ENCODE measurements at regions not wholly inside any gene's neighbourhood (a gene's known extent, or its start where the extent isn't known, plus 50 kb on each side); places are given as distances from the start of the nearest gene placed in this dataset.

- peak in 1 of 3 donors; percentile 39 for DNase-seq
Measured at GRCh38 chr12:116404913-116405611, 127.6 kb upstream of the MED13L start.

GRCh38 chr12:116406529-116406928 is 129.0 kb upstream of the MED13L start:
- DNase-seq = peak; percentile 92 to 94 (median 93)

- no peak for DNase-seq
Measured at GRCh38 chr12:116408489-116409250, 131.2 kb upstream of the MED13L start.

- DNase-seq = peak in 1 of 3 donors; percentile 50
Measured at GRCh38 chr12:116411977-116412376, 134.5 kb upstream of the MED13L start.

- DNase-seq = no peak
Measured at GRCh38 chr12:116414891-116415290, 137.4 kb upstream of the MED13L start.

GRCh38 chr12:116415408-116416108 is 138.1 kb upstream of the MED13L start:
- no peak for DNase-seq

GRCh38 chr12:116416166-116416565 is 138.7 kb upstream of the MED13L start:
- DNase-seq = no peak

- DNase-seq = no peak
Measured at GRCh38 chr12:116418551-116418950, 140.6 kb upstream of the MAP1LC3B2 start.

GRCh38 chr12:116420227-116420880 is 138.8 kb upstream of the MAP1LC3B2 start:
- no peak for DNase-seq

- DNase-seq = no peak
Measured at GRCh38 chr12:116421785-116422538, 137.2 kb upstream of the MAP1LC3B2 start.

- DNase-seq = peak; percentile 66 to 92 (median 83)
Measured at GRCh38 chr12:116423094-116423493, 136.1 kb upstream of the MAP1LC3B2 start.

GRCh38 chr12:116425256-116426193 is 133.7 kb upstream of the MAP1LC3B2 start:
- no peak for DNase-seq

GRCh38 chr12:116426391-116427136 is 132.6 kb upstream of the MAP1LC3B2 start:
- no peak for DNase-seq

- no peak for DNase-seq
Measured at GRCh38 chr12:116427200-116427930, 131.8 kb upstream of the MAP1LC3B2 start.

- DNase-seq = no peak
Measured at GRCh38 chr12:116429826-116430360, 129.3 kb upstream of the MAP1LC3B2 start.

- no peak for DNase-seq
Measured at GRCh38 chr12:116430911-116431565, 128.1 kb upstream of the MAP1LC3B2 start.

GRCh38 chr12:116431677-116432300 is 127.4 kb upstream of the MAP1LC3B2 start:
- no peak for DNase-seq

- peak in 2 of 3 donors; percentile 38 to 57 for DNase-seq
Measured at GRCh38 chr12:116432314-116432750, 126.8 kb upstream of the MAP1LC3B2 start.

All from suppressor macrophage treated with lipopolysaccharide for 1 hour (primary cell).